Ovary (tissue), 3 donors: ENCODE measurements at regions not wholly inside any gene's neighbourhood (a gene's known extent, or its start where the extent isn't known, plus 50 kb on each side); places are given as distances from the start of the nearest gene placed in this dataset.

Source experiments
- CTCF ChIP-seq, 3 donors: fragments of 450-650 bp in 2 of 3; fragments of 200-600 bp in 1 of 3; IDR thresholded peaks; one replicate each; pipeline versions ENCODE4 v1.5.1 to v1.8.0; 2016 to 2022; ENCODE audit warnings: antibody characterized with exemption in 3 of 3, mild to moderate bottlenecking in 1 of 3
- POLR2A ChIP-seq: fragments of 450-650 bp; IDR thresholded peaks from one replicate; pipeline ENCODE4 v1.6.1; 2017; ENCODE audit warnings: antibody characterized with exemption, mild to moderate bottlenecking, moderate library complexity
- donor health status: DM: no; HTN: no; CAD: no.

- no peak for TF ChIP-seq CTCF (IDR thresholded peaks at IDR 0.05)
- TF ChIP-seq POLR2A: no peak
These were observed 157.4 kb downstream of the FAM47A start for GRCh38 chrX:33974676-33975075.
